OCI-LY3 (cell line): ENCODE measurements at regions not wholly inside any gene's neighbourhood (a gene's known extent, or its start where the extent isn't known, plus 50 kb on each side); places are given as distances from the start of the nearest gene placed in this dataset.

Experiments
- H2AFZ ChIP-seq: fragments of 200-600, 300-600 bp; shearing (Covaris generic); 2 replicates; pipeline ENCODE4 v1.6.0; 2014; ENCODE audit warnings: antibody characterized with exemption, low read depth, low read length
- H3K27ac ChIP-seq: fragments of 200-600, 300-600 bp; sonication (generic); 2 replicates; pipeline ENCODE4 v1.5.1; 2014; ENCODE audit warnings: mild to moderate bottlenecking, low read length, moderate library complexity, mixed read lengths
- H3K27me3 ChIP-seq: fragments of 200-600, 300-600 bp; sonication (generic); 2 replicates; pipeline ENCODE4 v1.6.1; 2014; ENCODE audit warnings: low read depth, low read length, mixed read lengths
- H3K36me3 ChIP-seq: fragments of 200-600, 300-600 bp; sonication (generic); replicated peaks from 2 replicates; pipeline ENCODE3; 2014; ENCODE audit warnings: low read depth, low read length, mixed read lengths
- H3K4me1 ChIP-seq: fragments of 300-600, 200-600 bp; sonication (generic); 2 replicates; pipeline ENCODE4 v1.6.1; 2014; ENCODE audit warnings: low read length, mixed read lengths
- H3K4me2 ChIP-seq: fragments of 200-600, 300-600 bp; sonication (generic); 2 replicates; pipeline ENCODE4 v1.6.1; 2014; ENCODE audit warnings: low read length, mixed read lengths
- H3K4me3 ChIP-seq: fragments of 300-600, 200-600 bp; sonication (generic); 2 replicates; pipeline ENCODE4 v1.5.1; 2014; ENCODE audit warnings: antibody characterized with exemption, mild to moderate bottlenecking, low read length, moderate library complexity
- H3K79me2 ChIP-seq: fragments of 300-600, 200-600 bp; shearing (Covaris generic); 2 replicates; pipeline ENCODE4 v1.6.1; 2014; ENCODE audit warnings: mild to moderate bottlenecking, low read length, mixed read lengths
- H3K9ac ChIP-seq: fragments of 300-600, 200-600 bp; shearing (Covaris generic); 2 replicates; pipeline ENCODE4 v1.6.0; 2014; ENCODE audit warnings: mild to moderate bottlenecking, low read length, moderate library complexity
- H3K9me3 ChIP-seq: fragments of 200-600, 300-600 bp; shearing (Covaris generic); 2 replicates; pipeline ENCODE4 v1.6.1; 2014; ENCODE audit warnings: low read length, mixed read lengths; ENCODE audit not compliant: insufficient read depth
- H4K20me1 ChIP-seq: fragments of 200-600, 300-600 bp; sonication (generic); 2 replicates; pipeline ENCODE4 v1.6.1; 2016; ENCODE audit warnings: low read length, mixed read lengths; ENCODE audit not compliant: insufficient read depth
- CTCF ChIP-seq: fragments of 200-600, 300-600 bp; sonication (generic); IDR thresholded peaks from 2 replicates; pipeline ENCODE4 v1.5.1; 2014; ENCODE audit warnings: antibody characterized with exemption, low read length, low read depth
- EZH2phosphoT487 ChIP-seq: fragments of 200-600 bp; shearing (Covaris generic); IDR thresholded peaks from 2 replicates; pipeline ENCODE4 v1.6.1; 2018; ENCODE audit warnings: antibody characterized with exemption, mixed run types, low read depth

GRCh38 chrX:79556800-79557199 is 189.7 kb upstream of the ITM2A start:
- H3K79me2 ChIP-seq = no peaks in the 10 kb centered on the region
- TF ChIP-seq EZH2phosphoT487 = no peak
- no peak for TF ChIP-seq CTCF
- no peak overlapping the region for H3K4me2 ChIP-seq
- no peaks in the 10 kb centered on the region for H3K27me3 ChIP-seq
- no peak overlapping the region for H3K27ac ChIP-seq
- H3K36me3 ChIP-seq = no peaks in the 10 kb centered on the region
- no peaks in the 10 kb centered on the region for H3K9me3 ChIP-seq
- H3K9ac ChIP-seq = no peak overlapping the region
- no peak overlapping the region for H2AFZ ChIP-seq
- no peaks in the 10 kb centered on the region for H3K4me1 ChIP-seq
- H4K20me1 ChIP-seq = no peaks in the 10 kb centered on the region
- no peak overlapping the region for H3K4me3 ChIP-seq

- no peaks in the 10 kb centered on the region for H3K36me3 ChIP-seq
- no peaks in the 10 kb centered on the region for H3K9me3 ChIP-seq
- H4K20me1 ChIP-seq = no peaks in the 10 kb centered on the region
- H3K79me2 ChIP-seq = no peaks in the 10 kb centered on the region
- H3K4me2 ChIP-seq = no peak overlapping the region
- H3K4me1 ChIP-seq = no peaks in the 10 kb centered on the region
- TF ChIP-seq EZH2phosphoT487 (no peak), CTCF (no peak)
- H2AFZ ChIP-seq = no peak overlapping the region
- H3K27me3 ChIP-seq = no peaks in the 10 kb centered on the region
- H3K27ac ChIP-seq = no peak overlapping the region
- no peak overlapping the region for H3K9ac ChIP-seq
- H3K4me3 ChIP-seq = no peak overlapping the region
These were observed 163.4 kb upstream of the ITM2A start for GRCh38 chrX:79530310-79531108.

GRCh38 chrX:79524642-79525041 is 157.5 kb upstream of the ITM2A start:
- TF ChIP-seq CTCF (peak; percentile 51), EZH2phosphoT487 (no peak)
- Histone ChIP-seq H3K4me3 (no peak overlapping the region), H3K27me3 (no peaks in the 10 kb centered on the region), H3K27ac (no peak overlapping the region), H3K9ac (no peak overlapping the region), H3K9me3 (no peaks in the 10 kb centered on the region), H3K4me2 (no peak overlapping the region), H2AFZ (no peak overlapping the region), H4K20me1 (no peaks in the 10 kb centered on the region), H3K79me2 (no peaks in the 10 kb centered on the region), H3K36me3 (no peaks in the 10 kb centered on the region), H3K4me1 (no peaks in the 10 kb centered on the region)

- no peak overlapping the region for H3K4me2 ChIP-seq
- H4K20me1 ChIP-seq = no peaks in the 10 kb centered on the region
- H3K9me3 ChIP-seq = no peaks in the 10 kb centered on the region
- no peak for TF ChIP-seq EZH2phosphoT487
- TF ChIP-seq CTCF = 0 out of 2 replicates have a peak, but pooled peaks have one; percentile 4
- H3K79me2 ChIP-seq = no peaks in the 10 kb centered on the region
- no peak overlapping the region for H3K27ac ChIP-seq
- H3K27me3 ChIP-seq = no peaks in the 10 kb centered on the region
- no peaks in the 10 kb centered on the region for H3K36me3 ChIP-seq
- no peak overlapping the region for H3K4me3 ChIP-seq
- no peak overlapping the region for H3K9ac ChIP-seq
- no peak overlapping the region for H2AFZ ChIP-seq
- no peaks in the 10 kb centered on the region for H3K4me1 ChIP-seq
These were observed 148.4 kb upstream of the ITM2A start for GRCh38 chrX:79515529-79515928.
